Posterior vena cava (tissue), 2 donors: ENCODE measurements at regions not wholly inside any gene's neighbourhood (a gene's known extent, or its start where the extent isn't known, plus 50 kb on each side); places are given as distances from the start of the nearest gene placed in this dataset.
"Not testable (repeated sequence)": the region's sequence is repeated elsewhere in the genome, so short reads cannot be mapped to it uniquely, and the experiment has no call there.

Experiments
- DNase-seq: peaks from one replicate; pipeline ENCODE4 v3.0.0-alpha.2; 2020; ENCODE audit warnings: low spot score
- intact Hi-C, 2 donors: fragments of 100-400 bp; cut with DNase I; formaldehyde crosslinking; loops; one replicate each; pipeline versions ENCODE4 v1.14.1 to v1.14.2; 2022 to 2023
- donor health status: DM: yes; HTN: yes; CAD: no.
- donor health status: DM: yes; HTN: yes; CAD: no.

- intact Hi-C loops, result no loop called here
- no peak for DNase-seq
These were observed 255.6 kb downstream of the ERMARD start for GRCh38 chr6:170006900-170007467.

GRCh38 chr6:170006071-170006899 lies 254.9 kb downstream of the ERMARD start:
- intact Hi-C loops, result no loop called here
- no peak for DNase-seq

GRCh38 chr6:170005665-170006064 lies 254.2 kb downstream of the ERMARD start:
- DNase-seq, result no peak
- intact Hi-C loops, result no loop called here

GRCh38 chr6:170004585-170005210 lies 253.3 kb downstream of the ERMARD start:
- intact Hi-C loops, result no loop called here
- no peak for DNase-seq

- no peak for DNase-seq
- intact Hi-C loops, result loop anchor here in 1 of 2 donors (1.0 kb wide), 1 partner anchor 43 kb away; no protein-coding TSS in a partner anchor
These were observed 252.2 kb downstream of the ERMARD start for GRCh38 chr6:170003451-170004160.

GRCh38 chr6:170003027-170003426 lies 251.6 kb downstream of the ERMARD start:
- intact Hi-C loops, result loop anchor here in 1 of 2 donors (1.0 kb wide), 1 partner anchor 43 kb away; no protein-coding TSS in a partner anchor
- no peak for DNase-seq

GRCh38 chr6:170001782-170002181 lies 250.4 kb downstream of the ERMARD start:
- intact Hi-C loops, DNase-seq: not testable (repeated sequence)

- intact Hi-C loops, result no loop called here
- no peak for DNase-seq
These were observed 248.8 kb downstream of the ERMARD start for GRCh38 chr6:170000071-170000843.

- DNase-seq, result no peak
- intact Hi-C loops, result no loop called here
These were observed 247.9 kb downstream of the ERMARD start for GRCh38 chr6:169999367-169999766.

- DNase-seq, result no peak
- intact Hi-C loops, result no loop called here
These were observed 247.0 kb downstream of the ERMARD start for GRCh38 chr6:169998457-169998856.

GRCh38 chr6:169997930-169998218 lies 246.5 kb downstream of the ERMARD start:
- intact Hi-C loops, result no loop called here
- DNase-seq, result no peak

GRCh38 chr6:169997187-169997929 lies 245.9 kb downstream of the ERMARD start:
- intact Hi-C loops, result no loop called here
- DNase-seq, result no peak

- DNase-seq, result no peak
- intact Hi-C loops, result no loop called here
These were observed 245.1 kb downstream of the ERMARD start for GRCh38 chr6:169996378-169997051.

- no peak for DNase-seq
- intact Hi-C loops, result no loop called here
These were observed 243.3 kb downstream of the ERMARD start for GRCh38 chr6:169994739-169995138.

- intact Hi-C loops, result no loop called here
- DNase-seq, result peak; percentile 79
These were observed 242.5 kb downstream of the ERMARD start for GRCh38 chr6:169993861-169994481.

- DNase-seq, result no peak
- intact Hi-C loops, result no loop called here
These were observed 240.5 kb downstream of the ERMARD start for GRCh38 chr6:169991913-169992312.

- DNase-seq, result no peak
These were observed 239.6 kb downstream of the ERMARD start for GRCh38 chr6:169991031-169991390.

More at GRCh38 chr6:169991031-169991390, 239.6 kb downstream of the ERMARD start:
- intact Hi-C loops, result no loop called here
